OCI-LY7 (cell line): ENCODE measurements at regions not wholly inside any gene's neighbourhood (a gene's known extent, or its start where the extent isn't known, plus 50 kb on each side); places are given as distances from the start of the nearest gene placed in this dataset.

ENCODE experiments used
- EZH2phosphoT487 ChIP-seq: fragments of 200-600 bp; sonication (generic); IDR thresholded peaks from 2 replicates; pipeline ENCODE4 v1.6.1; 2018; ENCODE audit warnings: low read depth, borderline replicate concordance, mild to moderate bottlenecking, mixed run types, antibody characterized with exemption, low read length, moderate library complexity, mixed read lengths
- TF ChIP-seq, protein P1 (sequence below): fragments of 200-600 bp; sonication (generic); conservative IDR thresholded peaks from 2 replicates; pipeline ENCODE4 v1.5.1; 2014; ENCODE audit warnings: mild to moderate bottlenecking, antibody characterized with exemption, low read length, moderate library complexity, mixed read lengths

- TF ChIP-seq, protein P1, sequence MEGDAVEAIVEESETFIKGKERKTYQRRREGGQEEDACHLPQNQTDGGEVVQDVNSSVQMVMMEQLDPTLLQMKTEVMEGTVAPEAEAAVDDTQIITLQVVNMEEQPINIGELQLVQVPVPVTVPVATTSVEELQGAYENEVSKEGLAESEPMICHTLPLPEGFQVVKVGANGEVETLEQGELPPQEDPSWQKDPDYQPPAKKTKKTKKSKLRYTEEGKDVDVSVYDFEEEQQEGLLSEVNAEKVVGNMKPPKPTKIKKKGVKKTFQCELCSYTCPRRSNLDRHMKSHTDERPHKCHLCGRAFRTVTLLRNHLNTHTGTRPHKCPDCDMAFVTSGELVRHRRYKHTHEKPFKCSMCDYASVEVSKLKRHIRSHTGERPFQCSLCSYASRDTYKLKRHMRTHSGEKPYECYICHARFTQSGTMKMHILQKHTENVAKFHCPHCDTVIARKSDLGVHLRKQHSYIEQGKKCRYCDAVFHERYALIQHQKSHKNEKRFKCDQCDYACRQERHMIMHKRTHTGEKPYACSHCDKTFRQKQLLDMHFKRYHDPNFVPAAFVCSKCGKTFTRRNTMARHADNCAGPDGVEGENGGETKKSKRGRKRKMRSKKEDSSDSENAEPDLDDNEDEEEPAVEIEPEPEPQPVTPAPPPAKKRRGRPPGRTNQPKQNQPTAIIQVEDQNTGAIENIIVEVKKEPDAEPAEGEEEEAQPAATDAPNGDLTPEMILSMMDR = no peak
- TF ChIP-seq EZH2phosphoT487 = no peak
These were observed 464.9 kb downstream of the SMARCA1 start for GRCh38 chrX:129058405-129058804.
